ENCODE measurements at regions not wholly inside any gene's neighbourhood (a gene's known extent, or its start where the extent isn't known, plus 50 kb on each side); places are given as distances from the start of the nearest gene placed in this dataset.

DNA sequence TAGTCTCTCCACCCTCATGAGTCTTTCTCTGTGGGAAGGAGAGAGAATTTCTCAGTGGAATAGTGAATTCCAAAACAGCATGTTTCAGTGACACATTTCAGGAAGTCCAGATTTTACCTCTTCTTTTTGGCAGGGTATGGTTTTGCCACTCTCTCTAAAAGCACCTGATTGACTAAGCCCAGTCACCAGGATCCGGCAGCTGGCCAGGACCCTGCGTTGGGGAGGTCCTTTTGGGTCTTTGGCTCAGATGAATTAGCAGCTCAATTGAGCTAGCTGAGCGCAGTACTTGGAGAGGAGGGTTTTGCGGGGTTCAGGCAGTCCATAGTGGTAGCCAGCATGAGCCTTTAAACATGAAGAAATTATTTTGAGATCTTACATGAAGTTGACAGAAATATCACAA lies 548.2 kb downstream of the PDCD6IP start:
- DNase-seq (ENCODE audit: low read depth): no peak
- TF ChIP-seq, protein P1, sequence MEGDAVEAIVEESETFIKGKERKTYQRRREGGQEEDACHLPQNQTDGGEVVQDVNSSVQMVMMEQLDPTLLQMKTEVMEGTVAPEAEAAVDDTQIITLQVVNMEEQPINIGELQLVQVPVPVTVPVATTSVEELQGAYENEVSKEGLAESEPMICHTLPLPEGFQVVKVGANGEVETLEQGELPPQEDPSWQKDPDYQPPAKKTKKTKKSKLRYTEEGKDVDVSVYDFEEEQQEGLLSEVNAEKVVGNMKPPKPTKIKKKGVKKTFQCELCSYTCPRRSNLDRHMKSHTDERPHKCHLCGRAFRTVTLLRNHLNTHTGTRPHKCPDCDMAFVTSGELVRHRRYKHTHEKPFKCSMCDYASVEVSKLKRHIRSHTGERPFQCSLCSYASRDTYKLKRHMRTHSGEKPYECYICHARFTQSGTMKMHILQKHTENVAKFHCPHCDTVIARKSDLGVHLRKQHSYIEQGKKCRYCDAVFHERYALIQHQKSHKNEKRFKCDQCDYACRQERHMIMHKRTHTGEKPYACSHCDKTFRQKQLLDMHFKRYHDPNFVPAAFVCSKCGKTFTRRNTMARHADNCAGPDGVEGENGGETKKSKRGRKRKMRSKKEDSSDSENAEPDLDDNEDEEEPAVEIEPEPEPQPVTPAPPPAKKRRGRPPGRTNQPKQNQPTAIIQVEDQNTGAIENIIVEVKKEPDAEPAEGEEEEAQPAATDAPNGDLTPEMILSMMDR (conservative IDR thresholded peaks at IDR 0.05; ENCODE audit: low read depth, low read length): no peak

DNA sequence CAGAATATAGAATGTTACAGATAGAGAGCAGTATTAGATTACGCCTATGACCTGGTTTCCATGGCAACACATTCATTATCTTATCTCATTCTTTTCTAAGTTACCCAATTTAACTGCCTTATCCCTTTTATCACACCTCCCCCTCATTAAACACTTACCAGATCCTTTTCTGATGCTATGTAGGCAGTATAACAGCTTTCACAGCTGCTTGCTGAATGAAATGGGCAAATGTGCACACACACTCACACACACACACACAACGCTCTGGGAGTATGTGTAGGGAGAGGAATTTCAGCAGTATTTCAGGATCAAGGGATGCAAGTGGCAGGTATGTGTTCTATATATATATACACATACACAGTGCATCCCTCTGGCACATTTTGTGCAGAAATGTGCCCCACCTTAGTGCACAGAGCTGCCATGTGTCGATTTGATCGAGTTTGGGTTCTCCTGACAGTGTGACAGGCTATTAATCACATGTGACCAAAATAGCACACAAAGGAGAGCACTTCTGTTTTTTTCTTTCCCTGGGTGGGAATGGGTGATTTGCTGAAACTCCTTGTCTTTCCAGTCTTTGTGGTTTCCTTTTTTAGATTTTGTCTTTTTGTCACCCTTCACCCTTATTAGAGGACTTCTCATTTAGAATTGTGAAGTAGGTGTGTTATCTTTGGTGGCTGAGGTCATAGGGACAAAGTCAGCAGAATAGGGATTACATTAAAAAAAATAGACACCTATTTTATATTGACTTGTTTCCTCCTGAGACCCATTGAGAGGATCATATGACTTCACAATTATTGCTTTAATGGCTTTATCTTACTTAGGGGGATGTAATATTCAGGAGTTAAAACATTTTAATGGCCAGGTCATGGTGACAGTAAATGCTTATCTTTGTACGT lies 553.7 kb downstream of the PDCD6IP start:
- no peak for DNase-seq (ENCODE audit: low read depth)
- H3K4me3 ChIP-seq (ENCODE audit: low read length): no peak overlapping the region
- TF ChIP-seq, protein P1 (conservative IDR thresholded peaks at IDR 0.05; ENCODE audit: low read depth, low read length): no peak

More for the DNA sequence above, 548.2 kb downstream of the PDCD6IP start:
- H3K4me3 ChIP-seq (ENCODE audit: low read length): no peak overlapping the region

GRCh38 chr3:34352778-34353331 lies 554.4 kb downstream of the PDCD6IP start:
- TF ChIP-seq, protein P1 (conservative IDR thresholded peaks at IDR 0.05; ENCODE audit: low read depth, low read length): no peak
- no peak overlapping the region for H3K4me3 ChIP-seq (ENCODE audit: low read length)
- DNase-seq (ENCODE audit: low read depth): no peak

- H3K4me3 ChIP-seq (ENCODE audit: low read length): no peak overlapping the region
- TF ChIP-seq, protein P1 (conservative IDR thresholded peaks at IDR 0.05; ENCODE audit: low read depth, low read length): no peak
- no peak for DNase-seq (ENCODE audit: low read depth)
Measured at GRCh38 chr3:34357461-34357860, 559.0 kb downstream of the PDCD6IP start.

GRCh38 chr3:34359064-34359463 lies 560.6 kb downstream of the PDCD6IP start:
- H3K4me3 ChIP-seq (ENCODE audit: low read length): no peak overlapping the region
- no peak for DNase-seq (ENCODE audit: low read depth)
- TF ChIP-seq, protein P1 (conservative IDR thresholded peaks at IDR 0.05; ENCODE audit: low read depth, low read length): no peak

DNA sequence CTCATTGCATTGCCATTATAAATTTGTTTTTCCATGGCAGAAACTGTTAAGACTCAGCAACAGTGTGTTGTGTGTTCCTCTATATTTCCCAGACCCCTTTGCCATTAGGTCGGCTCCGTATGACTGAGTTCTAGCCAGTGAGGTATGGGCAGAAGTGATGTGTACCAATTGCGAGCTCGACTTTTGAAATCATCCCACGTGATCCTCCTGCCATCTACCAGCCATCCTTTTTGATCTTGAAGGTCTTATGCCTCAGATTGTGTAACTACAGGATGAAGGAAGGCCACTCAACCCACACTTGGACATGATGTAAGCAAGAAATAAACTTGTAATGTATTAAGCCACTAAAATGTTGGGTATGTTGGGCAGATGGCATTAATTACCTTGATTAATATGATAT lies 562.3 kb downstream of the PDCD6IP start:
- DNase-seq (ENCODE audit: low read depth): no peak
- no peak overlapping the region for H3K4me3 ChIP-seq (ENCODE audit: low read length)
- TF ChIP-seq, protein P1 (conservative IDR thresholded peaks at IDR 0.05; ENCODE audit: low read depth, low read length): no peak

GRCh38 chr3:34361921-34362320 lies 563.5 kb downstream of the PDCD6IP start:
- no peak for DNase-seq (ENCODE audit: low read depth)
- no peak overlapping the region for H3K4me3 ChIP-seq (ENCODE audit: low read length)

More at GRCh38 chr3:34361921-34362320, 563.5 kb downstream of the PDCD6IP start:
- TF ChIP-seq, protein P1 (conservative IDR thresholded peaks at IDR 0.05; ENCODE audit: low read depth, low read length): no peak

Measured in retinal pigment epithelial cell (primary cell).